GM10266 (cell line): ENCODE measurements at regions not wholly inside any gene's neighbourhood (a gene's known extent, or its start where the extent isn't known, plus 50 kb on each side); places are given as distances from the start of the nearest gene placed in this dataset.

Experiments used
- DNase-seq: peaks from one replicate; pipeline ENCODE4 v3.0.0; 2012; ENCODE audit errors: extremely low spot score
- TF ChIP-seq, protein P1 (sequence below): IDR thresholded peaks from 2 replicates; pipeline ENCODE4 v1.5.1; 2012; ENCODE audit warnings: mild to moderate bottlenecking, low read depth; ENCODE audit not compliant: control insufficient read depth, insufficient read depth; ENCODE audit errors: missing control alignments

DNA sequence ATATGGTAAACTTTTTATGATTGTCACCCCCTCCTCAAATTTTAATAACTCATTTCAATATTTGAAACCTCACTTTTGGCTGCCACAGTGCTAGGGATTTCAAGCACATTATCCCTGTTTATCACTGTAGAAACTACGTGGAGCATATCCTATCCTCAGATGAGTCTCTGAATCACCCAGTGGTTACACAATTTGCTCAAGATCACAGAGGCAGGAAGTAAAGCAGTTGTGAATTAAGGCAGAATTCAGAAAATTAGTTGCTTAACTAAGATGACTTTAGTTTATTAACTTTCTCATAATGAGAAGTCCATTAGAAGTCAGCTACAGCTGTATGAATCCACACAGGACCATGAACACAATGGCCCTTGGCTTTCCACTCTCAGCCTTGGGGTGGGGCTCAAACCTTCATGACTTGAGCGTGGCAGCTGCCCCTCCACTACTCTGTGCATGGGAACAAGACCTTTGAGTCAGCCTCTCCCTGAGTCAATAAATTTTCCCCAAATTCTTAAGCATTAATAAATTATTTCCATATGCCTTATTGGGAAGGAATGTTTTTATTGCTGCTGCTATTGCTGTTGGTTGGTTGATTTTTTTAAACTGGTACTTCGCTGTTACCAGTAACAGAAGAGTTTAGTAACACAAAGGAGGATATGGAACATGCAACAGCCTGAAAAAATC lies 369.0 kb downstream of the CBLN2 start:
- TF ChIP-seq, protein P1, sequence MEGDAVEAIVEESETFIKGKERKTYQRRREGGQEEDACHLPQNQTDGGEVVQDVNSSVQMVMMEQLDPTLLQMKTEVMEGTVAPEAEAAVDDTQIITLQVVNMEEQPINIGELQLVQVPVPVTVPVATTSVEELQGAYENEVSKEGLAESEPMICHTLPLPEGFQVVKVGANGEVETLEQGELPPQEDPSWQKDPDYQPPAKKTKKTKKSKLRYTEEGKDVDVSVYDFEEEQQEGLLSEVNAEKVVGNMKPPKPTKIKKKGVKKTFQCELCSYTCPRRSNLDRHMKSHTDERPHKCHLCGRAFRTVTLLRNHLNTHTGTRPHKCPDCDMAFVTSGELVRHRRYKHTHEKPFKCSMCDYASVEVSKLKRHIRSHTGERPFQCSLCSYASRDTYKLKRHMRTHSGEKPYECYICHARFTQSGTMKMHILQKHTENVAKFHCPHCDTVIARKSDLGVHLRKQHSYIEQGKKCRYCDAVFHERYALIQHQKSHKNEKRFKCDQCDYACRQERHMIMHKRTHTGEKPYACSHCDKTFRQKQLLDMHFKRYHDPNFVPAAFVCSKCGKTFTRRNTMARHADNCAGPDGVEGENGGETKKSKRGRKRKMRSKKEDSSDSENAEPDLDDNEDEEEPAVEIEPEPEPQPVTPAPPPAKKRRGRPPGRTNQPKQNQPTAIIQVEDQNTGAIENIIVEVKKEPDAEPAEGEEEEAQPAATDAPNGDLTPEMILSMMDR = no peak
- no peak for DNase-seq

DNA sequence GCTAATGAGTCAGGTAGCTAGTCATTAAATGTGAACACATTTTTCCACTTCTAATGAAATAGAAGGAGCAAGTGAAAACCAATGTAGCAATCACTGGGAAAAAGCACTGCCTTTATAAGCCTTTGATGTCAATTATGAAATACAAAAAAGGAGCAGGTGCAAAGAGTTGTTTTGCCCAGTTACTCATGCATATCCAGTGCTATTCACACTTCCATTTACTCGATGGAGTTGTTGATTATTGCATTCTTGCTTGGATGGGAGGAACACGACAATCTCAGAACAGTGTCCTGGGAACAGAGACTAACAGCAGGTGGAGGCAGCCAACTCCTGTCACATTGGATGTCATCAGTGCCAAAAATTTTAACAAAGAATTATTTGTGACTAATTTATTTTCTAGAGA lies 372.5 kb downstream of the CBLN2 start:
- DNase-seq = no peak
- TF ChIP-seq, protein P1 = no peak

DNA sequence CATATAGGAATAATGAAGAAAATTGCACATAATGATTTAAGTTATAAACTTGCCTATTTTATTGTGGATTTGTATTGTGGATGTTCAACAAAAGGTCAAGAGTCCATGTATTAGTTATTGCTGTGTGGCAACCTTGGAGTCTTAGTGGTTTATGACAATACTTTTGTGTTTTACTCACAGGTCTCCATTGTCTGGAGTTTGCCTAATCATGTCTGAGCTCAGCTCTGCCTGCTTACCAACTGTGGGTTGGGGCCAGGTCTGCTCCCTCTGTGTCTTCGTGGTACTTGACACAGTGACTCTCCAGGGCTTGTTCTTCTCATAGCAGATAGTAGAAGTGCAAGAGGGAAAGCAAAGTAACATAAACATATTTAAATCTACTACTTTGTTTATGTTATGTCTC lies 382.5 kb downstream of the CBLN2 start:
- DNase-seq = no peak
- TF ChIP-seq, protein P1 = no peak

DNA sequence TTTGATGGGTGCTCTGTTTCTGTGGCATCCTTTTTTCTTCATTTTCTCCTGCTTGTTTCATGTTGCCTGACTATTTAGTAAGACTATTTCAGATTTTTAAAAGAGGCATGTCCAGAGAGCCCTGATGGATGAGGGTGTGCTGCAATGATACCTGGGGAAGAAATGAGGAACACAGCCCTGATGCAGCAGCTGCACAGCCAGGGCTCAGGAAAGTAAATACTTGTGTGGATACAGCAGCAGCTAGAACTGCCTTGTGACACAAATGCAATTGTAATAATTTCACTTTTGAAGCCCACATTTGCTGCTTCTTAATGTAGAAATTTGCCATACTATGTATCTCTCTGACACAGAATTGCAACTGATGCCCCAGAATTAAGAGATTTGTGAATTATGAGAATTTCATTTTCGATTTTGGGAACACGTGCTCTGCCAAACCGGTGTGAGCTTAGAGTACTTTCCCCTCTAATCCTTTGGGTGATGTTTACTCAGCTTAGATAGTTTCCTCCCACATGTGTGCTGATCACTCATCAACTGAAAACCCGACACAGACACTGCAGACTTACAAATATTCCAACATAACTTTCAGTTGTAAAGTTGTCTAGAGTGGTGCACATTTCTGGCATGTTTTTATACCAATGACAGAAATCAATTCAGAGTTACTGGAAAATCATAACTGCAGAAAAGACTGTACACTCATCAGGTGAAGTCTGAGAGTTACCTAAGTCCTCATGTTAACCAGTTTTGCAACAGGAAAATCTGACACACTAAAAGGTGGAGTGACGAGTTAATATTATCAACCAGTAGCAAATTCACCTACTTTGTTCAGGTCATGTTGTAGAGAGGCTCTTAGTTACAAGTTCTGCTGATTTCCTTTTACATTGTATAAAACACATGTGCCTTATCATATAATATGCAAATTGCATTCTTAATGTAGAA lies 383.4 kb downstream of the CBLN2 start:
- no peak for DNase-seq
- TF ChIP-seq, protein P1 = no peak

DNA sequence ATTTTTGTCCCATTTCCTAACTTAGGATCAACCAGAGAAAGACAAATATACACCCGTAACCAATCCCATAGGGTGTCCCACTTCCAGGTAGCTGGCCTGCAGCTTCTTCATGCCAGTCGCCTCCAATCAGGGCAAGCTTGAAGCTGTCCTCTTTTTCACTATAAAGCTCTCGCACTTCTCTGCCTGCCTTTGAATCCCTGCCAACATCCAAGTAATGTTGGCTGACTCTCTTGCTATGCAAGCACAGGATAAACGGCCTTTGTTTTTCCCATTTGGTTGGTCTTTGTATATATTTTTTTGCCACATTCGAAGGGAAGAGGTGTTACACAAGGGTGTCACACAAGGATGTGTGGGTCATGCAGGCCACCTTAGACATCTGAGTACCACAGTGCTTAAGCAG lies 388.8 kb downstream of the CBLN2 start:
- no peak for DNase-seq
- TF ChIP-seq, protein P1 = no peak

DNA sequence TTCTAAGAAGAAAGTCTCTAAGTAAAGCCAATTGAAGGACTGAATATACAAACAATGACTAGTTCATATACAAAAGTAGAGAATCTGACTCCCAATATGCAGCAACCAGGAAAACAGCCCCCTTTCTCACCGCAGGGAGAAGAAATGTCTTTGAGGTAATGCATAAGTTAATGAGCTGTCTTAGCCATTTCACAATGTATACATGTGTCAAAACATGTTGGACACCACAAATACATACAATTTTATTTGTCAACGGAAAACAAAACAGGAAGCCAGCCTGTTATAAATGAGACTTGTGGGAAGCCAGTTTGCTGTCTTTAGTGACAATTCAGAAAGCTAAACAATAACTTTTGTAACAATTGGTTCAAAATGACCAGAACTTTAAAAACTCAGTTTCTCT lies 389.2 kb downstream of the CBLN2 start:
- DNase-seq = no peak
- TF ChIP-seq, protein P1 = no peak

DNA sequence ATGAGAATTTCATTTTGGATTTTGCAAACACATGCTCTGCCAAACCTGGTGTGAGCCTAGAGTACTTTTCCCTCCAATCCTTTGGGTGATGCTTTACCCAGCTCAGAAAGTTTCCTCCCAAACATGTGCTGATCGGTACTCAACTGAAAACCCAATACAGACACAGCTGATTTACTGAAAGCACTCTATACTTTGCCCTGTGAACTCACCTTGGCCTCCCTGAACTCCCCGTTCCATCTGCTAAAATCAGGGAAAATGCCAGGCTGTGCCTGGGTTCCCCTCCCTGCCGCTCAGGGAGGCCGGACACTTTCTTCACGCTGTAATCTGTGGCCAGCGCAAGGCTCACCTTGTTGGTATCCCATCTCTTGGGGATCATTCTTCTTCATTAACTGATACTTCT lies 391.2 kb downstream of the CBLN2 start:
- TF ChIP-seq, protein P1 = no peak
- DNase-seq = no peak
